ENCODE measurements at regions not wholly inside any gene's neighbourhood (a gene's known extent, or its start where the extent isn't known, plus 50 kb on each side); places are given as distances from the start of the nearest gene placed in this dataset.
"Not testable (repeated sequence)": the region's sequence is repeated elsewhere in the genome, so short reads cannot be mapped to it uniquely, and the experiment has no call there.

DNA sequence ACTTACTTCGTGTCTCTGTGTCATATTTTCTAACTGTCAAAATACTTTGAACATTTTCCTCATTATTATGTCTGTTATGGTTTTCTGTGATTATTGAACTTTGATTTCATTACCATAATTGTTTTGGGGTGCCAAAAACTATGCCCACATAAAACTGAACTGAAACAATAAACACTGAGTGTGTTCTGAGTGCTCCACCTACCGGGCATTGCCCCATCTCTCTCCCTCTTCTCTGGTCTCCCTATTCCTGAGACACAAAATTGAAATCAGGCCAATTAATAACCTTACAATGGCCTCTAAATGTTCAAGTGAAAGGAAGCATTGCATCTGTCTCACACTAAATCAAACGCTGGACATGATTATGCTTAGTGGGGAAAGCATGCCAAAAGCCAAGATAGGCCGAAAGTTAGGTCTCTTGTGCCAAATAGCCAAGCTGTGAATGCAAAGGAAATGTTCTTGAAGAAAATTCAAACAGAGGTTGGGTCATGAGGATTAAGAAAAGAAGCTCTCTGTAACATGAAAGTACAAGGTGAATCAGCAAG lies 972.3 kb downstream of the PCDH7 start:
- no peaks in the 10 kb centered on the region for H3K27me3 Mint-ChIP-seq
- H3K9me3 ChIP-seq (ENCODE audit: control insufficient read depth, low read length, poor library complexity, severe bottlenecking), result no peaks in the 10 kb centered on the region
- ATAC-seq (no peak), DNase-seq (no peak)
- no peak overlapping the region for H3K27ac Mint-ChIP-seq
- no peak overlapping the region for H3K4me3 Mint-ChIP-seq
- no peaks in the 10 kb centered on the region for H3K4me1 Mint-ChIP-seq
- no peaks in the 10 kb centered on the region for H3K36me3 Mint-ChIP-seq (ENCODE audit: low read depth)

DNA sequence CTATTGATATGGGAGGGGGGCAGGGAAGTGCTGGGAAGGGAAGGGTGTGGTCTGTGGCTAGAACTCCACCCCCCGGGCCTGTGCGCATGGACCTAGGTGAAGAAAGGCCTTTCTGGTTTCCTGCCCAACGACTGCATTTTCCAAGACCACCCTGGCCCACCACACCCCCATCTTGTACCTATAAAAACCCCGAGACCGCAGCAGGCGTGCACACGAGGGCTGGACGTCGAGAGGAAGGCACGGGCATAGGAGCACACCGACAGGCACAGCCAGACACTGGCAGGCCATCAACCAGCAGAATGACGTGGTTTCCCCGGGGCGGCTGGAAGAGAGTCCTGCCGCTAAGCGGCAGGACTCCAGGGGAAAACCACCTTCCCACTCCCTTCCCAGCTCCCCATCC lies 981.1 kb downstream of the PCDH7 start:
- Mint-ChIP-seq H3K4me1 (no peaks in the 10 kb centered on the region), H3K4me3 (no peak overlapping the region), H3K36me3 (ENCODE audit: low read depth) (no peaks in the 10 kb centered on the region), H3K27ac (no peak overlapping the region), H3K27me3 (no peaks in the 10 kb centered on the region)
- no peaks in the 10 kb centered on the region for H3K9me3 ChIP-seq (ENCODE audit: control insufficient read depth, low read length, poor library complexity, severe bottlenecking)
- no peak for ATAC-seq
- DNase-seq, result no peak

DNA sequence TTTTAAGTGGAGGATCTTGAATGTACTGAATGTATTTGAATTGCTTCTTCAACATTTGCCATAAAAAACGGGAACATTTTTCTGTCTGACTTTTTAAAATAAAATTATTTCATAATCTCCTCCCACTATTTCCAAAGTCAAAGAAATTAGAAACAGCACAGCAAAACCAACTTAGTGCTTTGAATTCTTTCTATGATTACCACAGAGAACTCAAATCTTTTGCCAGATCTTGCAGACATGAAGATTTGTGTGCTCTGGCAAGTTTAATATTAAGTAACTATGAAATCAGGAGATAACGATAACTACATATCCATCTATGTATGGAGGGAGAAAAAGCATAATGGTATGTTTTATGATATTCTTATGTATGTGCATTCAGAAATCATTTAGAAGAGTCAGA lies 982.2 kb downstream of the PCDH7 start:
- Mint-ChIP-seq H3K36me3 (ENCODE audit: low read depth) (no peaks in the 10 kb centered on the region), H3K27me3 (no peaks in the 10 kb centered on the region), H3K27ac (no peak overlapping the region), H3K4me3 (no peak overlapping the region), H3K4me1 (no peaks in the 10 kb centered on the region)
- DNase-seq (no peak), ATAC-seq (no peak)
- no peaks in the 10 kb centered on the region for H3K9me3 ChIP-seq (ENCODE audit: control insufficient read depth, low read length, poor library complexity, severe bottlenecking)

DNA sequence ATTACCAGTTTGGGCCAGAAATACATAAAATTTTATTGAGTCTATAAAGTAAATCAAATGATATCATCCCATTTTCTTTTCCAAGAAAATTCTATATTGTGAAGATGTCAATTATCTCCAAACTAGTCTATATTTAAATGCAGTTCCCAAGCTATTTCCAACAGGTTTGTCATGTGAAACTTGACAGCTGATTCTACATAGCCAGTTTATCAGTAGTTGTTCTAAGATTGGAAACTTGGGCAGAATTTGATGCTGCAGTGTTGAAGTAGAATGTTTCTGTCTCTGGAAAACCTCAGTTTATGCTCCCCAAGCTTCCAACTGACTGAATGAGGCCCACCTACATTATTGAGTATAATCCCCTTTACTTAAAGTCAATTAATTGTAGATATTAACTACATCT lies 994.1 kb downstream of the PCDH7 start:
- DNase-seq, result no peak
- H3K4me1 Mint-ChIP-seq, result no peaks in the 10 kb centered on the region
- H3K27ac Mint-ChIP-seq, result no peak overlapping the region
- H3K4me3 Mint-ChIP-seq, result no peak overlapping the region
- H3K36me3 Mint-ChIP-seq (ENCODE audit: low read depth), result no peaks in the 10 kb centered on the region
- no peaks in the 10 kb centered on the region for H3K27me3 Mint-ChIP-seq
- ATAC-seq, result no peak
- no peaks in the 10 kb centered on the region for H3K9me3 ChIP-seq (ENCODE audit: control insufficient read depth, low read length, poor library complexity, severe bottlenecking)

DNA sequence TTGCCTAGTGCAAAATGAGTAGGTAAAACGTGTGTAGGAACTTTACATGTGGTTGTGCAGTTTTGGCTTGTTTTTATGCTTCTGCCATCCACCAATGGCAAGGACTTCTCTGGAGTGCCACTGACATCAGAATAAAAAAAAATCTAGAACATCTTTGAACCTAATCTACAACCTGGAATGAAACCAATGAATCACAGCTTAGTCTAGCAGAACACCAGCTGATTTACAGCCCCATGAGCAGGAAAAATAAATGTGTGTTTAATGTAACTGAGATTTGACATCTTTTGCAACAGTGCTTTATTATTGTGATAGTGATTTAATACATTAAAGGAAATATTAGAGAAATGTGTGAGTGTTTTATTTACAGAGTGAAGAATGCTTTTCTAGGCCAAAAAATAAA lies 995.1 kb downstream of the PCDH7 start:
- Mint-ChIP-seq H3K27me3 (no peaks in the 10 kb centered on the region), H3K27ac (no peak overlapping the region), H3K36me3 (ENCODE audit: low read depth) (no peaks in the 10 kb centered on the region), H3K4me1 (no peaks in the 10 kb centered on the region), H3K4me3 (no peak overlapping the region)
- no peaks in the 10 kb centered on the region for H3K9me3 ChIP-seq (ENCODE audit: control insufficient read depth, low read length, poor library complexity, severe bottlenecking)
- no peak for DNase-seq
- no peak for ATAC-seq

DNA sequence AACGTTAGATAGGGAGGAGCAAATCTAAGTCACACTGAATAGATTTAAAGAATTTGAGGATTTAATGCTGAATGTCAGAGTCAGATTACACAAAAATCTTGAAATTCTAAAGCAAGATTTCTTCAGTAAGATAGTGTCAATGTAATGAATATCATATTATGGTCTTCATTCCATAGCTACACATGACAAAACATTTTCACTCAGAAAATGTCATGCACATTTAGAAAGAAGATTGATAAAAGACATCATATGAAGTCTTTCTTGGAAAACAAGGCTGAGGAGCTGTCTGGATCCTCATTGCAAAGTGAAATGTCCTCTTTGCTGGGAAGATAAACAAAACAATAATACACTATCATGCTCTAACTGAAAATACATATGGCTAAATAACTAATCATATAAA lies 1006.9 kb downstream of the PCDH7 start:
- no peak for ATAC-seq

DNA sequence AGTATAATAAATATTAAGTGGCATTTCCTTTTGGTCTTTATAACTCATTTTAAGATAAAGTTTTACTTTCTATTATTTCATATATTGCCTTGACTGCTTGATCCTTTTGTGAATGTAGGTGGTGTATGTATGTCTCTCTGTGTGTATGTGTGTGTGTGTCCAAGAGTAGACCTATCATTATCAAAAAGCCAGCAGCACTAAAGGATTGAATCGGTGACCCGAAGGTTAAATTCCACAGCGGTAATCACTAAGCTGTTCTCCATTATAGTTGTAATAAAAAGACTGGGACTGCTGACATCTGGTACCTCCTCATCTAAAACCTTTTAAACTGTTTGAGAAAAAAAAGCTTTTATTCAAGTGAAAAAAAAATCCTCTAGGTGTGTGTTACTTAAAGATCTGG lies 1014.8 kb downstream of the PCDH7 start:
- DNase-seq (no peak), ATAC-seq (no peak)
- H3K9me3 ChIP-seq (ENCODE audit: control insufficient read depth, low read length, poor library complexity, severe bottlenecking), result no peaks in the 10 kb centered on the region
- no peaks in the 10 kb centered on the region for H3K4me1 Mint-ChIP-seq
- H3K4me3 Mint-ChIP-seq, result no peak overlapping the region
- H3K27ac Mint-ChIP-seq, result no peak overlapping the region
- no peaks in the 10 kb centered on the region for H3K36me3 Mint-ChIP-seq (ENCODE audit: low read depth)
- no peaks in the 10 kb centered on the region for H3K27me3 Mint-ChIP-seq

More for the DNA sequence above, 1006.9 kb downstream of the PCDH7 start:
- Mint-ChIP-seq H3K4me1 (no peaks in the 10 kb centered on the region), H3K27me3 (no peaks in the 10 kb centered on the region), H3K4me3 (no peak overlapping the region), H3K36me3 (ENCODE audit: low read depth) (no peaks in the 10 kb centered on the region), H3K27ac (no peak overlapping the region)
- DNase-seq, result no peak
- no peaks in the 10 kb centered on the region for H3K9me3 ChIP-seq (ENCODE audit: control insufficient read depth, low read length, poor library complexity, severe bottlenecking)

DNA sequence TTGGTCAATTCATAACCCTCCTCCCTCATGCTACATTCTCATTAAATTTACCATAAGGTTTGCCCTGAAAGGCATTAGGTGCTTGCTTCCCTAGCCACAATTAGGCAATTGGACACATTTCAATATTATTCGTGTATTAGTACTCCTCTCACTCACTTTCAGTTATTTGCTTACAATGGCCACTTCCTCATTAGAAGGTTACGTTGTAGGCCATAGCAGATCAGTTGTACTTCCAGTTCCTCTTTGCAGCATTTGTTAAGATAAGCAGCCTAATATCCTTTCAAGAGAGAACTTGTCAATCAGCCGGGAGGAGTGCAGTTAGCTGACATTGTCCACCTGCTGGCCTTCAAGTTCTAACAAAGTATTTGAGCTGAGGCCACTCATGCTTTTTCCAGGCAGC lies 1017.2 kb downstream of the PCDH7 start:
- DNase-seq, result no peak
- Mint-ChIP-seq H3K27me3 (no peaks in the 10 kb centered on the region), H3K4me1 (no peaks in the 10 kb centered on the region), H3K36me3 (ENCODE audit: low read depth) (no peaks in the 10 kb centered on the region), H3K4me3 (no peak overlapping the region), H3K27ac (no peak overlapping the region)
- no peaks in the 10 kb centered on the region for H3K9me3 ChIP-seq (ENCODE audit: control insufficient read depth, low read length, poor library complexity, severe bottlenecking)
- no peak for ATAC-seq

DNA sequence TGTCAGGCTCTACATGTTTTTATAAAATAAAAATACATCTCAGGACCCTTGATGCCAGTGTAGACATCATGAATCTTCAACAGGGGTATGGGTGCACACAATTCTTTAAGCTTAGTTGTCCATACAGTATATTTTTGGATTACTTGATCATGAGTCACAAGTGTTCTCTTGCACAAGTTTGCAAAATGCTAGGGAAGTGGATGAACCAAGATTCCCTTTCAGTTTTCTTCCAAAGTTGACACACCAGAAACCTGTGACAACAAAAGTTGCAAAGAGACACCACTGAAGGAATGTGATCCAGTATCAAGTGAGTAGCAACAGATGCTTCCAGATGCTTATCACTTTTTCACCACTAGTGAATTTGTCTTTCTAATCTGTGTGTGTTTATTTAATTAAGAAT lies 1021.2 kb downstream of the PCDH7 start:
- Mint-ChIP-seq H3K36me3 (ENCODE audit: low read depth) (no peaks in the 10 kb centered on the region), H3K4me3 (no peak overlapping the region), H3K27me3 (no peaks in the 10 kb centered on the region), H3K4me1 (no peaks in the 10 kb centered on the region), H3K27ac (no peak overlapping the region)
- H3K9me3 ChIP-seq (ENCODE audit: control insufficient read depth, low read length, poor library complexity, severe bottlenecking), result no peaks in the 10 kb centered on the region
- no peak for DNase-seq
- no peak for ATAC-seq

DNA sequence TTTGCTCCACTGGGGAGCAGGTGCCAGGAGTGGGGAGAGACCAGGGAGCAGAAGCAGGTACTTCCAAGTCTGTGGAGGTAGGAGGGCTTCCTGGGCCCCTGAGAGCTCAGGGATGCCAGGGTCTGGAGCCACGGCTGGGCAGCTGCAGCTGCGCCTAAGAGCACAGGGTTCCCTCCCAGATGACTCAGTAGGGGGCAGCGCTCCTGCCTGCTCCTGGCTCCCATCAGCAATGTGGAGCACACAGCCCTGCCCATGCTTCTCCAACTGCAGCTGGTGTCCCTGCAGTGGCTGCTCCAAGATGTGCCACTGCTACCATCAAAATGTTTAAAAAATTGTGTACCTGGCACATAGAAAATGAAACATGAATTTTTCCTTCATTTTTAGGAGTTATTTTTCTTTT lies 1028.2 kb downstream of the PCDH7 start:
- Mint-ChIP-seq H3K36me3 (ENCODE audit: low read depth) (no peaks in the 10 kb centered on the region), H3K27me3 (no peaks in the 10 kb centered on the region), H3K27ac (no peak overlapping the region), H3K4me3 (no peak overlapping the region), H3K4me1 (no peaks in the 10 kb centered on the region)
- DNase-seq, result no peak
- no peak for ATAC-seq
- H3K9me3 ChIP-seq (ENCODE audit: control insufficient read depth, low read length, poor library complexity, severe bottlenecking), result no peaks in the 10 kb centered on the region

DNA sequence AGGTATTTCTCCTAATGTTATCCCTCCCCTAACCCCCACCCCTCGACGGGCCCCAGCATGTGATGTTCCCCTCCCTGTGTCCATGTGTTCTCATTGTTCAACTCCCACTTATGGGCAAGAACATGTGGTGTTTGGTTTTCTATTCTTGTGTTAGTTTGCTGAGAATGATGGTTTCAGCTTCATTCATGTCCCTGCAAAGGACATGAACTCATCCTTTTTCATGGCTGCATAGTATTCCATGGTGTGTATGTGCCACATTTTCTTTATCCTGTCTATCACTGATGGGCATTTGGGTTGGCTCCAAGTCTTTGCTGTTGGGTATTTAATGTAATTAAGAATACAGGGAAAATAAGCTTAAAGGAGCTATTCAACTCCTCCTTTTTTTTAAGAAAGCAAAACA lies 1030.4 kb downstream of the PCDH7 start:
- ATAC-seq; H3K27me3 Mint-ChIP-seq; DNase-seq; H3K4me1 Mint-ChIP-seq; H3K27ac Mint-ChIP-seq; H3K4me3 Mint-ChIP-seq; H3K36me3 Mint-ChIP-seq (ENCODE audit: low read depth); H3K9me3 ChIP-seq (ENCODE audit: control insufficient read depth, low read length, poor library complexity, severe bottlenecking): not testable (repeated sequence)

DNA sequence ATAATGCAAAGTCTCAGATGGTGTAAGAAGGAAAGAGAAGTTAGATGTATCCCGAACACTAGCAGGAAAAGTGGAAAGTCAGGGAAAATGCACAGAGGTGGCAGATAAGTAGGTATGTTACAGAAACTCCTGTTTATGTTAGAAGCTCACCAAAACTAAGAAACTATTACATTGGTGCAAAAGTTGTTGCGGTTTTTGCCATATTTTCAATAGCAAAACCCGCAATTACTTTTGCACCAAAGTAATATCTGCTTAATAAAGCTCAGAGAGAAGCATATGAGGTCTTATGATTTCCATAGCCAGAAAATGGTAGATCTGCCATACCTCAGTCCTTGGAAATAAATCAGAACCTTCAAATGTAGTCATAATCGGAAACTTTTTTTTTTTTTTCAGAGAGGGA lies 1035.6 kb downstream of the PCDH7 start:
- no peak for DNase-seq
- H3K4me1 Mint-ChIP-seq, result no peaks in the 10 kb centered on the region
- no peak overlapping the region for H3K27ac Mint-ChIP-seq

DNA sequence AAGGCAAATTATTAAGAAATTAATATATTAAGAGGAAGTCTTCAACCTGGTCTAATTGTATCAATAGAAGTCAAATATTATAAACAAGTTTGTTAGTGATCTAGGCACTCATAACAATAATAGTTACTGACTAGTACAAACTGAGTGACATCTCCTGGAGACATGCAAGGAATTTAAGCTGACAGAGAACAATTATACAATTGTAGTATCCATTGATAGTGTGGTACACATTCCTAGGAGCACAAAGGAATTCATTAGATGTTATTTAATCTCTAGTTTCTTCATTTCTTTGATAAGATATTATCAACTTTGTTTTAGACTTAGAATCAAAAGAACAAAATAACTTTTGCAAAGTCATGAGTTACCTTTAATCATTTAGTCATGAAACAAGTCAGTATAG lies 1048.6 kb downstream of the PCDH7 start:
- Mint-ChIP-seq H3K27ac (no peak overlapping the region), H3K27me3 (no peaks in the 10 kb centered on the region), H3K36me3 (ENCODE audit: low read depth) (no peaks in the 10 kb centered on the region), H3K4me1 (no peaks in the 10 kb centered on the region), H3K4me3 (no peak overlapping the region)
- H3K9me3 ChIP-seq (ENCODE audit: control insufficient read depth, low read length, poor library complexity, severe bottlenecking), result no peaks in the 10 kb centered on the region
- DNase-seq, result no peak
- ATAC-seq, result no peak

More for the DNA sequence above, 1035.6 kb downstream of the PCDH7 start:
- H3K9me3 ChIP-seq (ENCODE audit: control insufficient read depth, low read length, poor library complexity, severe bottlenecking), result no peaks in the 10 kb centered on the region
- H3K4me3 Mint-ChIP-seq, result no peak overlapping the region
- H3K36me3 Mint-ChIP-seq (ENCODE audit: low read depth), result no peaks in the 10 kb centered on the region
- H3K27me3 Mint-ChIP-seq, result no peaks in the 10 kb centered on the region
- no peak for ATAC-seq

DNA sequence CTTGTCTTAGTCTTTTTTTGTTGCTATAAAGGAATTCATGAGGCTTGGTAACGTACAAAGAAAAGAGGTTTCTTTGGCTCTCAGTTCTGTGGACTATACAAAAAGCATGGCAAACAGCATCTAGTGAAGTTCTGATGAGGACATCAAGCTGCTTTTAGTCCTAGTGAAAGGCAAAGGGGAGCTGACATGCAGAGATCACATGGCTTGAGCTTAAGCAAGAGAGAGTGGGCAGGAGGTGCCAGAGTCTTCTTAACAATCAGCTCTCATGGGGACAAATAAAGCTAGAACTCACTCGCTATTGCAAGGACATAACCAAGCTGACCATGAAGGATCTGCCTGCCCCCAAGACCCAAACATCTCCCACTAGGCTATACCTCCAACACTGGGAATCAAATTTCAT lies 1063.1 kb downstream of the PCDH7 start:
- Mint-ChIP-seq H3K36me3 (ENCODE audit: low read depth) (no peaks in the 10 kb centered on the region), H3K4me1 (no peaks in the 10 kb centered on the region), H3K4me3 (no peak overlapping the region), H3K27me3 (no peaks in the 10 kb centered on the region), H3K27ac (no peak overlapping the region)
- H3K9me3 ChIP-seq (ENCODE audit: control insufficient read depth, low read length, poor library complexity, severe bottlenecking), result no peaks in the 10 kb centered on the region
- ATAC-seq, result no peak
- DNase-seq, result no peak

DNA sequence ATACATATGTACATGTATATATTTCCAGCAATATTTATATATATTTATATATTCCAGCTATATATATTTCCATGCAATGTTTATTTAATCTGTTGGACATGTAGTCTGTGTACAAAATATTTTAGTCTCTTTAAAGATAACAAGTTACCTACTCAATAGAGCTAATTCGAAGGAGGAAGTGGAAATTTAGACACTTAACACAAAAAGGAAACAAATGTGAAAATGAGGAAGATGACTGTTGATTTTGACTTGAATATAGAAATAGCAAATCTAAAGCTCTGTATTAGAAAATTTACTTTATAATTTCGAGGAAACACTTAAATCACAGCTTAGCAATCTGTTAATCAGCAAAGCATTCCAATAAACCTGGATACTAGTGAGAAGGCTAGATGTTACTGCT lies 1064.4 kb downstream of the PCDH7 start:
- no peak for ATAC-seq
- no peak for DNase-seq

More for the DNA sequence above, 1064.4 kb downstream of the PCDH7 start:
- H3K9me3 ChIP-seq (ENCODE audit: control insufficient read depth, low read length, poor library complexity, severe bottlenecking), result no peaks in the 10 kb centered on the region
- Mint-ChIP-seq H3K4me3 (no peak overlapping the region), H3K4me1 (no peaks in the 10 kb centered on the region), H3K27ac (no peak overlapping the region), H3K36me3 (ENCODE audit: low read depth) (no peaks in the 10 kb centered on the region), H3K27me3 (no peaks in the 10 kb centered on the region)

Measured in T-helper 17 cell (primary cell).